ENCODE measurements at regions not wholly inside any gene's neighbourhood (a gene's known extent, or its start where the extent isn't known, plus 50 kb on each side); places are given as distances from the start of the nearest gene placed in this dataset.

DNA sequence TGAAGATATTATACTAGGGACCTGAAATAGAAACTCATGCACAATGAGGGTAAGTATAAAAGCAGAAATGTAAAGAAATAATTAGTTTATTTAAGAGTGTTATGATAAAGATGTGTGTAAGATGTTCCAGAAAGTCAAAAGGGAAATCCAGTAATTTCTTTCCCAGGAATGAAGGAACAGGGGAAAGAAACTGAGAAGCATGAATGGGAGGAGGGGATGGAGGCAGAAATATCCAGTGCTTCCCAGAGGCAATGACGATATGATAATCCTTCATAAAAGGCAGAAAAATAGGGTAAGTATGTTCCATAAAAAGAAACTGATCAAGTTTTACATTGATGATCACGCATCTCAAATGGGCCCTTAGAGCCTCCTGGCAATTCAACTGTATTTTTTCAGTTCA is 120.7 kb upstream of the LPAR1 start:
- TF ChIP-seq NRF1 (conservative IDR thresholded peaks at IDR 0.05; ENCODE audit: low read depth, low read length) (no peak), ZSCAN29 (IDR thresholded peaks at IDR 0.05) (no peak)
- ChIA-PET POLR2A (no interaction called here), CTCF (no interaction called here), RAD21 (ENCODE audit: unreplicated experiment) (no interaction called here), SMC1A (ENCODE audit: uncharacterized antibody, unreplicated experiment) (interaction anchor here (1.4 kb wide), 3 partner anchors 10 to 120 kb away, joined by 3 to 6 read pairs (median 4); no protein-coding TSS in a partner anchor)
- no TSS peak for BruUV-seq (replicated peaks)
- H4K20me1 ChIP-seq (ENCODE audit: control insufficient read depth, insufficient read depth) = no peaks in the 10 kb centered on the region
- 33% methylated on average over 2 of the region's 2 CpGs for WGBS (ENCODE audit: insufficient coverage, insufficient replicate concordance, low lambda C conversion rate, missing lambda C conversion rate)
- in situ Hi-C loops (cut with MboI) (no loop called here), intact Hi-C loops (cut with micrococcal nuclease; ENCODE audit: unreplicated experiment) (loop anchor here (10.0 kb wide), 1 partner anchor 514 kb away; no protein-coding TSS in a partner anchor)
- ATAC-seq (no peak), DNase-seq (ENCODE audit: low read depth, low spot score) (no peak), FAIRE-seq (no peak)
- no peaks in the 10 kb centered on the region for H3K9me3 ChIP-seq (replicated peaks; ENCODE audit: control insufficient read depth, insufficient read depth, low read length)
- no peak overlapping the region for H3K9ac ChIP-seq (ENCODE audit: control insufficient read depth, insufficient read depth, low read length)
- H3K4me2 ChIP-seq (ENCODE audit: control insufficient read depth, insufficient read depth) = no peak overlapping the region
- no peaks in the 10 kb centered on the region for H3K27me3 ChIP-seq (replicated peaks in 1 of 2; ENCODE audit: control insufficient read depth in 2 of 2, insufficient read depth in 2 of 2, low read length in 1 of 2)
- H2AFZ ChIP-seq (ENCODE audit: control insufficient read depth, low read depth, low read length) = no peak overlapping the region
- no peak overlapping the region for H3K4me3 ChIP-seq
- H3K4me1 ChIP-seq (ENCODE audit: control insufficient read depth, insufficient read depth, low read length) = no peaks in the 10 kb centered on the region; the same call in 1 of the 2 replicates
- H3K79me2 ChIP-seq (ENCODE audit: control insufficient read depth, insufficient read depth, low read length) = no peaks in the 10 kb centered on the region
- H3K27ac ChIP-seq (ENCODE audit: control insufficient read depth, insufficient read depth) = no peak overlapping the region
- no peaks in the 10 kb centered on the region for H3K36me3 ChIP-seq (ENCODE audit: control insufficient read depth in 2 of 2, insufficient read depth in 2 of 2, low read length in 1 of 2)

DNA sequence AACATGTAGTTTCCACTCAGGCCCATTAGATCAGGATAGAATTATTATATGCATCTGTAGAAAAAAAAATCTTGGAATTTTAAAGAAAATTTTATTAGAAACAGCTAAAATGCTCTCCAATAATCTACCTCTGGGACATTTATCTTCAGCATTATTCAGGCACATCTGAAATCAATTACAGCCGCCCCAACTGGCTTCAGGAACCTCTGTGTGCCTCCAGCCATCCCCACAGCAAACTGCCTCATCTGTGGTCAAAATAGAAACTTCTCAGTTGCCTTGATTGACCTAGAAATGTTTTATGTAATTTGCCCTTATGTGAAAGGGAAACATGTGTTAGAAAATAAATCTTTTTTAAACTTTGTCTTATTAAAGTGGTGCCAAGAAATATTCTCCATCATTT is 120.1 kb upstream of the LPAR1 start:
- FAIRE-seq (no peak), ATAC-seq (no peak)
- CTCF ChIA-PET = no interaction called here

More for the DNA sequence above, 120.1 kb upstream of the LPAR1 start:
- no TSS peak for BruUV-seq (replicated peaks)
- no peaks in the 10 kb centered on the region for H3K36me3 ChIP-seq (ENCODE audit: control insufficient read depth in 2 of 2, insufficient read depth in 2 of 2, low read length in 1 of 2)
- H3K9ac ChIP-seq (ENCODE audit: control insufficient read depth, insufficient read depth, low read length) = no peak overlapping the region
- no peak for DNase-seq (ENCODE audit: low read depth, low spot score)
- TF ChIP-seq KAT2A (conservative IDR thresholded peaks at IDR 0.05; ENCODE audit: control insufficient read depth, low read depth, low read length) (no peak), SUZ12 (IDR thresholded peaks at IDR 0.05; ENCODE audit: unreplicated experiment) (no peak), FOS (IDR thresholded peaks at IDR 0.05; ENCODE audit: borderline replicate concordance, extremely low read depth, insufficient read length) (no peak), RUNX3 (IDR thresholded peaks at IDR 0.05; ENCODE audit: low read length) (peak; percentile 26; the same call in 1 of the 2 replicates), SIN3A (IDR thresholded peaks at IDR 0.05; ENCODE audit: low read depth, low read length) (no peak)
- TF ChIP-seq, protein P1, sequence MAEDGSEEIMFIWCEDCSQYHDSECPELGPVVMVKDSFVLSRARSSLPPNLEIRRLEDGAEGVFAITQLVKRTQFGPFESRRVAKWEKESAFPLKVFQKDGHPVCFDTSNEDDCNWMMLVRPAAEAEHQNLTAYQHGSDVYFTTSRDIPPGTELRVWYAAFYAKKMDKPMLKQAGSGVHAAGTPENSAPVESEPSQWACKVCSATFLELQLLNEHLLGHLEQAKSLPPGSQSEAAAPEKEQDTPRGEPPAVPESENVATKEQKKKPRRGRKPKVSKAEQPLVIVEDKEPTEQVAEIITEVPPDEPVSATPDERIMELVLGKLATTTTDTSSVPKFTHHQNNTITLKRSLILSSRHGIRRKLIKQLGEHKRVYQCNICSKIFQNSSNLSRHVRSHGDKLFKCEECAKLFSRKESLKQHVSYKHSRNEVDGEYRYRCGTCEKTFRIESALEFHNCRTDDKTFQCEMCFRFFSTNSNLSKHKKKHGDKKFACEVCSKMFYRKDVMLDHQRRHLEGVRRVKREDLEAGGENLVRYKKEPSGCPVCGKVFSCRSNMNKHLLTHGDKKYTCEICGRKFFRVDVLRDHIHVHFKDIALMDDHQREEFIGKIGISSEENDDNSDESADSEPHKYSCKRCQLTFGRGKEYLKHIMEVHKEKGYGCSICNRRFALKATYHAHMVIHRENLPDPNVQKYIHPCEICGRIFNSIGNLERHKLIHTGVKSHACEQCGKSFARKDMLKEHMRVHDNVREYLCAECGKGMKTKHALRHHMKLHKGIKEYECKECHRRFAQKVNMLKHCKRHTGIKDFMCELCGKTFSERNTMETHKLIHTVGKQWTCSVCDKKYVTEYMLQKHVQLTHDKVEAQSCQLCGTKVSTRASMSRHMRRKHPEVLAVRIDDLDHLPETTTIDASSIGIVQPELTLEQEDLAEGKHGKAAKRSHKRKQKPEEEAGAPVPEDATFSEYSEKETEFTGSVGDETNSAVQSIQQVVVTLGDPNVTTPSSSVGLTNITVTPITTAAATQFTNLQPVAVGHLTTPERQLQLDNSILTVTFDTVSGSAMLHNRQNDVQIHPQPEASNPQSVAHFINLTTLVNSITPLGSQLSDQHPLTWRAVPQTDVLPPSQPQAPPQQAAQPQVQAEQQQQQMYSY (CRISPR knock-in tag; IDR thresholded peaks at IDR 0.05) = no peak
- TF ChIP-seq, protein P2, sequence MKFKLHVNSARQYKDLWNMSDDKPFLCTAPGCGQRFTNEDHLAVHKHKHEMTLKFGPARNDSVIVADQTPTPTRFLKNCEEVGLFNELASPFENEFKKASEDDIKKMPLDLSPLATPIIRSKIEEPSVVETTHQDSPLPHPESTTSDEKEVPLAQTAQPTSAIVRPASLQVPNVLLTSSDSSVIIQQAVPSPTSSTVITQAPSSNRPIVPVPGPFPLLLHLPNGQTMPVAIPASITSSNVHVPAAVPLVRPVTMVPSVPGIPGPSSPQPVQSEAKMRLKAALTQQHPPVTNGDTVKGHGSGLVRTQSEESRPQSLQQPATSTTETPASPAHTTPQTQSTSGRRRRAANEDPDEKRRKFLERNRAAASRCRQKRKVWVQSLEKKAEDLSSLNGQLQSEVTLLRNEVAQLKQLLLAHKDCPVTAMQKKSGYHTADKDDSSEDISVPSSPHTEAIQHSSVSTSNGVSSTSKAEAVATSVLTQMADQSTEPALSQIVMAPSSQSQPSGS (IDR thresholded peaks at IDR 0.05; ENCODE audit: low read length) = no peak
- no peaks in the 10 kb centered on the region for H3K9me3 ChIP-seq (replicated peaks; ENCODE audit: control insufficient read depth, insufficient read depth, low read length)
- no peak overlapping the region for H3K4me3 ChIP-seq
- H3K79me2 ChIP-seq (ENCODE audit: control insufficient read depth, insufficient read depth, low read length) = no peaks in the 10 kb centered on the region
- no peaks in the 10 kb centered on the region for H4K20me1 ChIP-seq (ENCODE audit: control insufficient read depth, insufficient read depth)
- ChIA-PET RAD21 (ENCODE audit: unreplicated experiment) (no interaction called here), SMC1A (ENCODE audit: uncharacterized antibody, unreplicated experiment) (interaction anchor here (0.9 kb wide), 1 partner anchor 10 kb away, joined by 3 read pairs; no protein-coding TSS in a partner anchor), POLR2A (interaction anchor here (0.6 kb wide), 1 partner anchor 1073 kb away, joined by 5 read pairs; no protein-coding TSS in a partner anchor)
- no peaks in the 10 kb centered on the region; the same call in 1 of the 2 replicates for H3K4me1 ChIP-seq (ENCODE audit: control insufficient read depth, insufficient read depth, low read length)
- H3K27ac ChIP-seq (ENCODE audit: control insufficient read depth, insufficient read depth) = no peak overlapping the region
- no peak overlapping the region for H3K4me2 ChIP-seq (ENCODE audit: control insufficient read depth, insufficient read depth)
- H2AFZ ChIP-seq (ENCODE audit: control insufficient read depth, low read depth, low read length) = no peak overlapping the region
- intact Hi-C loops (cut with micrococcal nuclease; ENCODE audit: unreplicated experiment) (loop anchor here (10.0 kb wide), 1 partner anchor 514 kb away; no protein-coding TSS in a partner anchor), in situ Hi-C loops (cut with MboI) (no loop called here)
- no peaks in the 10 kb centered on the region for H3K27me3 ChIP-seq (replicated peaks in 1 of 2; ENCODE audit: control insufficient read depth in 2 of 2, insufficient read depth in 2 of 2, low read length in 1 of 2)
- 0% methylated on average over 1 of the region's 1 CpG for WGBS (ENCODE audit: insufficient coverage, insufficient replicate concordance, low lambda C conversion rate, missing lambda C conversion rate)

All from GM12878 (cell line).